ENCODE measurements at regions not wholly inside any gene's neighbourhood (a gene's known extent, or its start where the extent isn't known, plus 50 kb on each side); places are given as distances from the start of the nearest gene placed in this dataset.

- H3K36me3 ChIP-seq (ENCODE audit: control insufficient read depth, insufficient read depth, low read length), result no peaks in the 10 kb centered on the region
- 4% methylated on average over 10 of the region's 10 CpGs for WGBS (ENCODE audit: insufficient coverage, low coverage, missing lambda C conversion rate)
- ChIA-PET CTCF (ENCODE audit: low intra/inter-chr PET ratio) (no interaction called here), POLR2A (no interaction called here)
- no peak overlapping the region for H3K27ac ChIP-seq (ENCODE audit: extremely low read depth, low read depth, low read length)
- no peak overlapping the region for H3K4me3 ChIP-seq
- FAIRE-seq (no peak), DNase-seq (ENCODE audit: extremely low read depth in 1 of 4, low spot score in 3 of 4) (no peak), ATAC-seq (no peak)
- H3K9ac ChIP-seq (ENCODE audit: insufficient read depth in 1 of 2, low read depth in 2 of 2, low read length in 2 of 2), result no peak overlapping the region
- H3K4me1 ChIP-seq (replicated peaks in 1 of 2; ENCODE audit: control insufficient read depth in 2 of 2, insufficient read depth in 2 of 2, low read length in 2 of 2), result no peaks in the 10 kb centered on the region; a peak in 1 of 5 replicates
- H3K79me2 ChIP-seq (ENCODE audit: control insufficient read depth, insufficient read depth, low read length), result no peaks in the 10 kb centered on the region
- no peaks in the 10 kb centered on the region for H3K9me3 ChIP-seq (replicated peaks; ENCODE audit: control insufficient read depth, insufficient read depth, low read depth, low read length)
- H3K27me3 ChIP-seq (ENCODE audit: control insufficient read depth in 2 of 2, insufficient read depth in 2 of 2, low read length in 2 of 2), result peaks cover 0 to 28% of the 10 kb centered on the region in 2 experiments; a peak in 4 of 5 replicates
- 0 out of 2 replicates have a peak, but pooled peaks cover 3% of the 10 kb centered on the region for H4K20me1 ChIP-seq (replicated peaks; ENCODE audit: control insufficient read depth, insufficient read depth, low read length)
- no peak overlapping the region for H3K4me2 ChIP-seq (ENCODE audit: insufficient read depth, low read length)
- no peaks in the 10 kb centered on the region for H3K9me1 ChIP-seq (ENCODE audit: control insufficient read depth, insufficient read depth, low read length)
- no TSS peak for BruUV-seq (replicated peaks)
- TF ChIP-seq GABPB2 (CRISPR knock-in tag; conservative IDR thresholded peaks at IDR 0.05), result no peak
- TF ChIP-seq, protein P1, sequence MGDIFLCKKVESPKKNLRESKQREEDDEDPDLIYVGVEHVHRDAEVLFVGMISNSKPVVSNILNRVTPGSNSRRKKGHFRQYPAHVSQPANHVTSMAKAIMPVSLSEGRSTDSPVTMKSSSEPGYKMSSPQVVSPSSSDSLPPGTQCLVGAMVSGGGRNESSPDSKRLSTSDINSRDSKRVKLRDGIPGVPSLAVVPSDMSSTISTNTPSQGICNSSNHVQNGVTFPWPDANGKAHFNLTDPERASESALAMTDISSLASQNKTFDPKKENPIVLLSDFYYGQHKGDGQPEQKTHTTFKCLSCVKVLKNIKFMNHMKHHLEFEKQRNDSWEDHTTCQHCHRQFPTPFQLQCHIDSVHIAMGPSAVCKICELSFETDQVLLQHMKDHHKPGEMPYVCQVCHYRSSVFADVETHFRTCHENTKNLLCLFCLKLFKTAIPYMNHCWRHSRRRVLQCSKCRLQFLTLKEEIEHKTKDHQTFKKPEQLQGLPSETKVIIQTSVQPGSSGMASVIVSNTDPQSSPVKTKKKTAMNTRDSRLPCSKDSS (IDR thresholded peaks at IDR 0.05; ENCODE audit: low read depth, partially characterized antibody), result no peak
- TF ChIP-seq HDAC1 (IDR thresholded peaks at IDR 0.05), result no peak
- TF ChIP-seq ZFP36 (IDR thresholded peaks at IDR 0.05; ENCODE audit: low read depth, low read length, partially characterized antibody), result no peak
- no peak for TF ChIP-seq NFRKB (IDR thresholded peaks at IDR 0.05; ENCODE audit: low read depth)
- no peak for TF ChIP-seq ZNF146 (CRISPR knock-in tag; IDR thresholded peaks at IDR 0.05; ENCODE audit: unreplicated experiment)
- no peak for TF ChIP-seq HMBOX1 (IDR thresholded peaks at IDR 0.05)
- TF ChIP-seq, protein P2, sequence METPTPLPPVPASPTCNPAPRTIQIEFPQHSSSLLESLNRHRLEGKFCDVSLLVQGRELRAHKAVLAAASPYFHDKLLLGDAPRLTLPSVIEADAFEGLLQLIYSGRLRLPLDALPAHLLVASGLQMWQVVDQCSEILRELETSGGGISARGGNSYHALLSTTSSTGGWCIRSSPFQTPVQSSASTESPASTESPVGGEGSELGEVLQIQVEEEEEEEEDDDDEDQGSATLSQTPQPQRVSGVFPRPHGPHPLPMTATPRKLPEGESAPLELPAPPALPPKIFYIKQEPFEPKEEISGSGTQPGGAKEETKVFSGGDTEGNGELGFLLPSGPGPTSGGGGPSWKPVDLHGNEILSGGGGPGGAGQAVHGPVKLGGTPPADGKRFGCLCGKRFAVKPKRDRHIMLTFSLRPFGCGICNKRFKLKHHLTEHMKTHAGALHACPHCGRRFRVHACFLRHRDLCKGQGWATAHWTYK (CRISPR knock-in tag; IDR thresholded peaks at IDR 0.05), result no peak
- TF ChIP-seq PTRF (tag; IDR thresholded peaks at IDR 0.05), result no peak
- TF ChIP-seq MTA3 (IDR thresholded peaks at IDR 0.05; ENCODE audit: borderline replicate concordance), result no peak
- TF ChIP-seq ZNF316 (IDR thresholded peaks at IDR 0.05), result no peak
- no peak for TF ChIP-seq ZFPM2 (CRISPR knock-in tag; IDR thresholded peaks at IDR 0.05)
- TF ChIP-seq HDAC2 (IDR thresholded peaks at IDR 0.05), result no peak
- TF ChIP-seq FUS (optimal IDR thresholded peaks at IDR 0.05; ENCODE audit: low read depth, low read length), result no peak
- TF ChIP-seq JUN (IDR thresholded peaks at IDR 0.05; ENCODE audit: borderline replicate concordance, low read depth, low read length), result no peak
- no peak for TF ChIP-seq JUN (CRISPR knock-in tag; IDR thresholded peaks at IDR 0.05; ENCODE audit: borderline replicate concordance)
- no peak for TF ChIP-seq CBX3 (IDR thresholded peaks at IDR 0.05; ENCODE audit: borderline replicate concordance in 1 of 2, low read length in 2 of 2)
- TF ChIP-seq HSF4 (CRISPR knock-in tag; IDR thresholded peaks at IDR 0.05; ENCODE audit: borderline replicate concordance), result no peak
- in situ Hi-C loops (cut with MboI), result no loop called here
- no peak overlapping the region for H2AFZ ChIP-seq (ENCODE audit: low read depth, low read length)
- intact Hi-C loops (cut with micrococcal nuclease), result no loop called here
These were observed 189.0 kb upstream of the HDAC4 start for GRCh38 chr2:239589833-239590232.
